H1 (cell line): ENCODE measurements at regions not wholly inside any gene's neighbourhood (a gene's known extent, or its start where the extent isn't known, plus 50 kb on each side); places are given as distances from the start of the nearest gene placed in this dataset.

ENCODE experiments used
- CTCF ChIA-PET: fragments of 300-600 bp; sonication (Branson Sonifier 250); formaldehyde crosslinking; loops from one replicate; lab custom pipeline; 2021; ENCODE audit not compliant: partially characterized antibody; lab: Charles Lee
- POLR2A ChIA-PET: fragments of 300-600 bp; sonication (Branson Sonifier 250); formaldehyde crosslinking; loops from one replicate; lab custom pipeline; 2021; ENCODE audit warnings: inconsistent platforms; ENCODE audit not compliant: partially characterized antibody; lab: Charles Lee
- DNase-seq, 2 experiments: peaks; one replicate each; pipeline versions ENCODE4 v3.0.0 to v3.0.0-alpha.2; 2010 to 2022; ENCODE audit warnings: low spot score in 2 of 2, low read depth in 1 of 2, mixed read lengths in 1 of 2
- FAIRE-seq: peaks from 2 replicates; lab custom pipeline; 2011; peaks lifted over from hg19 to GRCh38; lab: Jason Lieb, UNC
- H2AFZ ChIP-seq: 2 replicates; pipeline ENCODE4 v1.8.1; 2012; ENCODE audit warnings: low read length, inconsistent platforms
- H2AK5ac ChIP-seq: 2 replicates; pipeline ENCODE4 v1.6.1; 2013; ENCODE audit warnings: low read depth, low read length
- H2BK120ac ChIP-seq: replicated peaks from 2 replicates; pipeline ENCODE3; 2013; ENCODE audit warnings: low read depth, low read length, inconsistent platforms
- H2BK12ac ChIP-seq: 2 replicates; pipeline ENCODE4 v1.6.1; 2013; ENCODE audit warnings: low read depth, low read length
- H2BK15ac ChIP-seq: 2 replicates; pipeline ENCODE4 v1.6.1; 2013; ENCODE audit warnings: low read length
- H2BK20ac ChIP-seq: 2 replicates; pipeline ENCODE4 v1.6.1; 2013; ENCODE audit warnings: low read length
- H2BK5ac ChIP-seq: 2 replicates; pipeline ENCODE4 v1.6.1; 2013; ENCODE audit warnings: low read depth, low read length
- H3K14ac ChIP-seq: 2 replicates; pipeline ENCODE4 v1.6.1; 2013; ENCODE audit warnings: inconsistent platforms; ENCODE audit not compliant: insufficient read length
- H3K18ac ChIP-seq: 2 replicates; pipeline ENCODE4 v1.6.1; 2013; ENCODE audit warnings: low read length; ENCODE audit errors: extremely low read depth
- H3K23ac ChIP-seq: 2 replicates; pipeline ENCODE4 v1.6.1; 2013; ENCODE audit warnings: inconsistent platforms; ENCODE audit not compliant: insufficient read length
- H3K23me2 ChIP-seq: 2 replicates; pipeline ENCODE4 v1.6.1; 2013; ENCODE audit warnings: low read depth, low read length
- H3K27ac ChIP-seq: 2 replicates; pipeline ENCODE4 v1.6.1; 2011; ENCODE audit warnings: low read depth, low read length, inconsistent platforms
- H3K27me3 ChIP-seq, 4 experiments: replicated peaks in 1 of 4; 1 replicate in 1 of 4; 2 replicates in 3 of 4; pipeline versions ENCODE4 v1.6.1 to v1.8.1; 2011 to 2013; ENCODE audit warnings: low read length in 3 of 4, mild to moderate bottlenecking in 3 of 4, inconsistent platforms in 2 of 4, mixed read lengths in 2 of 4, moderate library complexity in 1 of 4; ENCODE audit not compliant: control insufficient read depth in 3 of 4, insufficient read depth in 3 of 4; ENCODE audit errors: extremely low read depth in 1 of 4
- H3K36me3 ChIP-seq, 4 experiments: 2 replicates each; pipeline versions ENCODE4 v1.6.1 to v1.8.1; 2011 to 2013; ENCODE audit warnings: mild to moderate bottlenecking in 4 of 4, low read length in 3 of 4, moderate library complexity in 2 of 4, control low read depth in 1 of 4, inconsistent platforms in 1 of 4; ENCODE audit not compliant: insufficient read depth in 4 of 4, control insufficient read depth in 2 of 4
- H3K4ac ChIP-seq: replicated peaks from 2 replicates; pipeline ENCODE3; 2013; ENCODE audit warnings: low read length, low read depth, mixed read lengths, inconsistent platforms; ENCODE audit not compliant: insufficient read length
- H3K4me1 ChIP-seq, 4 experiments: replicated peaks in 1 of 4; 1 replicate in 1 of 4; 2 replicates in 3 of 4; pipeline versions ENCODE4 v1.6.1 to v1.8.1; 2011 to 2013; ENCODE audit warnings: low read length in 3 of 4, inconsistent platforms in 2 of 4, mixed read lengths in 1 of 4; ENCODE audit not compliant: insufficient read depth in 4 of 4, control insufficient read depth in 3 of 4
- H3K4me2 ChIP-seq, 2 experiments: 2 replicates each; pipeline versions ENCODE4 v1.6.1 to v1.8.1; 2011 to 2013; ENCODE audit warnings: low read depth in 2 of 2, low read length in 2 of 2, control low read depth in 1 of 2, inconsistent platforms in 1 of 2, mild to moderate bottlenecking in 1 of 2; ENCODE audit not compliant: insufficient read depth in 1 of 2
- H3K4me3 ChIP-seq, 4 experiments: fragments of 200-600, 300-600 bp in 1 of 4; sonication (generic), shearing (Covaris generic), sonication (Bioruptor Twin) in 1 of 4; 2 replicates each; pipeline versions ENCODE4 v1.5.1 to v1.8.1; 2011 to 2016; ENCODE audit warnings: low read length in 4 of 4, low read depth in 3 of 4, control low read depth in 2 of 4, inconsistent platforms in 2 of 4, mild to moderate bottlenecking in 2 of 4, mixed read lengths in 1 of 4, moderate library complexity in 1 of 4; ENCODE audit not compliant: insufficient read depth in 2 of 4; ENCODE audit errors: extremely low read depth in 1 of 4
- H3K56ac ChIP-seq: replicated peaks from 2 replicates; pipeline ENCODE3; 2013; ENCODE audit warnings: low read depth, mild to moderate bottlenecking, mixed read lengths, low read length, inconsistent platforms; ENCODE audit not compliant: insufficient read length
- H3K79me1 ChIP-seq: 2 replicates; pipeline ENCODE4 v1.6.1; 2013; ENCODE audit warnings: low read depth, low read length, control low read depth
- H3K79me2 ChIP-seq, 2 experiments: 2 replicates each; pipeline versions ENCODE4 v1.6.1 to v1.8.1; 2012 to 2013; ENCODE audit warnings: low read length in 2 of 2, mild to moderate bottlenecking in 2 of 2, inconsistent platforms in 1 of 2; ENCODE audit not compliant: insufficient read depth in 2 of 2, control insufficient read depth in 1 of 2
- H3K9ac ChIP-seq, 4 experiments: replicated peaks in 1 of 4; 1 replicate in 1 of 4; 2 replicates in 3 of 4; pipeline versions ENCODE4 v1.6.1 to v1.8.1; 2011 to 2013; ENCODE audit warnings: low read depth in 3 of 4, low read length in 3 of 4, control low read depth in 2 of 4, mild to moderate bottlenecking in 2 of 4, moderate library complexity in 2 of 4, inconsistent platforms in 1 of 4; ENCODE audit errors: extremely low read depth in 1 of 4
- H3K9me3 ChIP-seq, 2 experiments: 2 replicates each; pipeline versions ENCODE4 v1.6.1 to v1.8.1; 2012 to 2013; ENCODE audit warnings: mild to moderate bottlenecking in 2 of 2, moderate library complexity in 2 of 2, control low read depth in 1 of 2, inconsistent platforms in 1 of 2, low read depth in 1 of 2, low read length in 1 of 2, mixed read lengths in 1 of 2; ENCODE audit not compliant: insufficient read depth in 2 of 2
- H4K20me1 ChIP-seq, 2 experiments: replicated peaks in 1 of 2; 2 replicates each; pipeline versions ENCODE3 to v1.8.1; 2011 to 2013; ENCODE audit warnings: inconsistent platforms in 2 of 2, low read length in 2 of 2, mild to moderate bottlenecking in 1 of 2; ENCODE audit not compliant: insufficient read depth in 2 of 2, control insufficient read depth in 1 of 2
- H4K5ac ChIP-seq: 2 replicates; pipeline ENCODE4 v1.6.1; 2013; ENCODE audit warnings: low read length, low read depth, mixed read lengths, inconsistent platforms; ENCODE audit not compliant: insufficient read length
- H4K8ac ChIP-seq: 2 replicates; pipeline ENCODE4 v1.8.0; 2013; ENCODE audit warnings: mild to moderate bottlenecking, moderate library complexity, low read length, inconsistent platforms; ENCODE audit not compliant: insufficient read depth; ENCODE audit errors: extremely low read depth
- H4K91ac ChIP-seq: replicated peaks from 2 replicates; pipeline ENCODE3; 2013; ENCODE audit warnings: low read length, mixed read lengths, inconsistent platforms; ENCODE audit not compliant: insufficient read length
- CBX5 ChIP-seq: fragments of 300-800, 300-1000 bp; sonication (generic); IDR thresholded peaks from 2 replicates; pipeline ENCODE4 v1.7.1; 2016; ENCODE audit warnings: antibody characterized with exemption, low read length, low read depth
- E2F6 ChIP-seq: IDR thresholded peaks from 2 replicates; pipeline ENCODE4 v1.6.1; 2012; ENCODE audit warnings: inconsistent platforms
- EGR1 ChIP-seq: IDR thresholded peaks from 2 replicates; pipeline ENCODE4 v1.6.1; 2011; ENCODE audit warnings: low read depth, low read length, borderline replicate concordance
- EZH2 ChIP-seq: fragments of 200-600 bp; sonication (generic); IDR thresholded peaks from 2 replicates; pipeline ENCODE4 v1.7.1; 2012; ENCODE audit warnings: low read depth, mild to moderate bottlenecking, moderate library complexity, low read length, inconsistent platforms; ENCODE audit not compliant: severe bottlenecking
- GTF2F1 ChIP-seq: IDR thresholded peaks from 2 replicates; pipeline ENCODE4 v1.6.1; 2012; ENCODE audit warnings: low read depth, low read length, improper control_type of control experiment, borderline replicate concordance
- JUN ChIP-seq: IDR thresholded peaks from 2 replicates; pipeline ENCODE4 v1.6.1; 2011; ENCODE audit warnings: low read depth, mild to moderate bottlenecking, improper control_type of control experiment, low read length
- KDM5A ChIP-seq: fragments of 200-600 bp; IDR thresholded peaks from 2 replicates; pipeline ENCODE4 v1.7.1; 2012; ENCODE audit warnings: mild to moderate bottlenecking, low read length, inconsistent platforms, mixed read lengths
- POLR2AphosphoS5 ChIP-seq: IDR thresholded peaks from 2 replicates; pipeline ENCODE4 v1.6.1; 2011; ENCODE audit warnings: low read depth, low read length
- POU5F1 ChIP-seq: IDR thresholded peaks from 2 replicates; pipeline ENCODE4 v1.6.1; 2011; ENCODE audit warnings: low read depth, mild to moderate bottlenecking, low read length, moderate library complexity
- RXRA ChIP-seq: IDR thresholded peaks from 2 replicates; pipeline ENCODE4 v1.6.1; 2011; ENCODE audit warnings: low read depth, mild to moderate bottlenecking, low read length, moderate library complexity; ENCODE audit not compliant: insufficient read depth
- SIN3A ChIP-seq, 2 experiments: IDR thresholded peaks in 1 of 2; conservative IDR thresholded peaks in 1 of 2; 2 replicates each; pipeline ENCODE4 v1.6.1; 2011 to 2012; ENCODE audit warnings: low read length in 2 of 2, improper control_type of control experiment in 1 of 2, low read depth in 1 of 2, mild to moderate bottlenecking in 1 of 2
- TEAD4 ChIP-seq: IDR thresholded peaks from 2 replicates; pipeline ENCODE4 v1.6.1; 2012; ENCODE audit warnings: low read depth, low read length, inconsistent platforms, mixed read lengths
- USF2 ChIP-seq: IDR thresholded peaks from 2 replicates; pipeline ENCODE4 v1.6.1; 2011; ENCODE audit warnings: low read length, improper control_type of control experiment
- WGBS, 2 experiments: shearing (Covaris generic) in 1 of 2; methylation state at CpG; one replicate each; pipeline versions ENCODE4 v1.1.6 to v1.1.7; 2013 to 2015; ENCODE audit warnings: low lambda C conversion rate in 2 of 2, mixed read lengths in 2 of 2, inconsistent platforms in 1 of 2, low coverage in 1 of 2, missing lambda C conversion rate in 1 of 2; ENCODE audit not compliant: insufficient replicate concordance in 2 of 2, insufficient coverage in 1 of 2, insufficient read length in 1 of 2; ENCODE audit errors: extremely low coverage in 1 of 2, missing lambda C conversion rate in 1 of 2; 5-methylcytosine and 5-hydroxymethylcytosine counted together

GRCh38 chr9:118360036-118360435 lies 655.8 kb downstream of the TLR4 start:
- Histone ChIP-seq H3K79me2 (no peaks in the 10 kb centered on the region), H3K23ac (no peak overlapping the region), H3K14ac (no peak overlapping the region), H2BK20ac (no peak overlapping the region), H3K23me2 (no peaks in the 10 kb centered on the region), H4K8ac (no peak overlapping the region), H2BK15ac (no peak overlapping the region), H2AK5ac (no peak overlapping the region), H2BK12ac (no peak overlapping the region), H3K4me1 (peaks cover 0 to 2% (median 0%) of the 10 kb centered on the region in 4 experiments; a peak in 1 of 7 replicates), H3K27me3 (no peaks in the 10 kb centered on the region), H4K5ac (no peak overlapping the region), H3K36me3 (no peaks in the 10 kb centered on the region), H4K91ac (no peak overlapping the region), H3K56ac (no peak overlapping the region), H3K27ac (no peak overlapping the region), H2AFZ (no peak overlapping the region), H3K9me3 (no peaks in the 10 kb centered on the region), H3K4me2 (no peak overlapping the region), H3K4me3 (no peak overlapping the region), H2BK5ac (no peak overlapping the region), H3K79me1 (no peaks in the 10 kb centered on the region), H4K20me1 (no peaks in the 10 kb centered on the region), H2BK120ac (no peak overlapping the region), H3K4ac (no peak overlapping the region), H3K9ac (no peak overlapping the region), H3K18ac (no peak overlapping the region)
- POLR2A ChIA-PET, result interaction anchor here (0.6 kb wide), 1 partner anchor 13 kb away, joined by 3 read pairs; no protein-coding TSS in a partner anchor
- FAIRE-seq, result no peak
- WGBS, 2 experiments, result 94% methylated on average over 4 of the region's 4 CpGs; no CpG with 5 or more reads in 1 of the 2 experiments
- no peak for DNase-seq
- CTCF ChIA-PET, result interaction anchor here (0.5 kb wide), 1 partner anchor 392 kb away, joined by 3 read pairs; no protein-coding TSS in a partner anchor
- TF ChIP-seq EGR1 (no peak), POU5F1 (no peak), EZH2 (no peak), E2F6 (no peak), KDM5A (no peak), GTF2F1 (no peak), USF2 (no peak), JUN (no peak), POLR2AphosphoS5 (no peak), CBX5 (no peak), SIN3A (conservative IDR thresholded peaks at IDR 0.05 in 1 of 2, IDR thresholded peaks at IDR 0.05 in 1 of 2; ENCODE audit: low read depth in 1 of 2, low read length in 2 of 2) (no peak), RXRA (no peak), TEAD4 (no peak)
